Hypothalamus (tissue), 51 donors: ENCODE measurements at regions not wholly inside any gene's neighbourhood (a gene's known extent, or its start where the extent isn't known, plus 50 kb on each side); places are given as distances from the start of the nearest gene placed in this dataset.
"Not testable (repeated sequence)": the region's sequence is repeated elsewhere in the genome, so short reads cannot be mapped to it uniquely, and the experiment has no call there.

ENCODE experiments used
- DNase-seq, 51 donors: peaks; one replicate each; lab custom pipeline; 2025; lab: John Stamatoyannopoulos, UW

- DNase-seq = no peak
These were observed 94.8 kb upstream of the SSTR4 start for GRCh38 chr20:22940350-22940749.

GRCh38 chr20:22941550-22941949, 93.6 kb upstream of the SSTR4 start:
- no peak for DNase-seq

- no peak for DNase-seq
These were observed 92.4 kb upstream of the SSTR4 start for GRCh38 chr20:22942742-22943141.

GRCh38 chr20:22944062-22944461, 91.0 kb upstream of the SSTR4 start:
- no peak for DNase-seq

- DNase-seq = no peak
These were observed 90.2 kb upstream of the SSTR4 start for GRCh38 chr20:22944936-22945335.

- no peak for DNase-seq
These were observed 88.5 kb upstream of the SSTR4 start for GRCh38 chr20:22946596-22946995.

- DNase-seq = no peak
These were observed 85.6 kb upstream of the SSTR4 start for GRCh38 chr20:22949331-22950109.

- no peak for DNase-seq
These were observed 83.1 kb upstream of the SSTR4 start for GRCh38 chr20:22951966-22952365.

- no peak for DNase-seq
These were observed 80.5 kb upstream of the SSTR4 start for GRCh38 chr20:22954661-22955060.

GRCh38 chr20:22958390-22958789, 76.7 kb upstream of the SSTR4 start:
- no peak for DNase-seq

- no peak for DNase-seq
These were observed 72.3 kb upstream of the SSTR4 start for GRCh38 chr20:22962567-22963439.

- DNase-seq = no peak
These were observed 71.5 kb upstream of the SSTR4 start for GRCh38 chr20:22963581-22963980.

- DNase-seq = no peak
These were observed 68.2 kb upstream of the SSTR4 start for GRCh38 chr20:22966787-22967464.

- DNase-seq = not testable (repeated sequence)
These were observed 67.4 kb upstream of the SSTR4 start for GRCh38 chr20:22967706-22968105.

GRCh38 chr20:22969031-22969430, 66.1 kb upstream of the SSTR4 start:
- not testable (repeated sequence) for DNase-seq

- not testable (repeated sequence) for DNase-seq
These were observed 64.0 kb upstream of the SSTR4 start for GRCh38 chr20:22971077-22971476.

GRCh38 chr20:22974354-22974753, 60.8 kb upstream of the SSTR4 start:
- DNase-seq = no peak

GRCh38 chr20:22977047-22977785, 57.9 kb upstream of the SSTR4 start:
- no peak for DNase-seq

GRCh38 chr20:22984008-22984407, 51.1 kb upstream of the SSTR4 start:
- DNase-seq = no peak

GRCh38 chr20:22984606-22985005, 50.5 kb upstream of the SSTR4 start:
- peak in 4 of 51 donors; percentile 1 to 8 (median 6) for DNase-seq
